HEK293 (cell line): ENCODE measurements at regions not wholly inside any gene's neighbourhood (a gene's known extent, or its start where the extent isn't known, plus 50 kb on each side); places are given as distances from the start of the nearest gene placed in this dataset.

Experiments used
- CTCF ChIA-PET: fragments of 350-600 bp; formaldehyde crosslinking; extraction: SDS; loops from one replicate; lab custom pipeline; 2021; ENCODE audit warnings: antibody characterized with exemption; lab: Yijun Ruan, JAX
- POLR2A ChIA-PET: fragments of 300-600 bp; formaldehyde crosslinking; extraction: SDS; loops from one replicate; lab custom pipeline; 2020; ENCODE audit warnings: antibody characterized with exemption, inconsistent platforms; lab: Yijun Ruan, JAX
- H3K27ac ChIP-seq: fragments of 200-500 bp; sonication (Bioruptor generic); 2 replicates; pipeline ENCODE4 v1.5.1; 2014; ENCODE audit warnings: low read depth, low read length, control low read depth, inconsistent platforms; ENCODE audit errors: extremely low read depth
- H3K36me3 ChIP-seq, 2 experiments: fragments of 200-500 bp in 1 of 2; sonication (Bioruptor generic) in 1 of 2; 1 replicate in 1 of 2; 2 replicates in 1 of 2; pipeline ENCODE4 v1.5.1; 2014 to 2017; ENCODE audit warnings: inconsistent platforms in 2 of 2, low read length in 2 of 2; ENCODE audit not compliant: control insufficient read depth in 2 of 2, insufficient read depth in 1 of 2
- H3K4me1 ChIP-seq: fragments of 200-500 bp; sonication (Bioruptor generic); 2 replicates; pipeline ENCODE4 v1.5.1; 2014; ENCODE audit warnings: mild to moderate bottlenecking, low read length, inconsistent platforms; ENCODE audit not compliant: control insufficient read depth, insufficient read depth
- H3K4me3 ChIP-seq: 2 replicates; pipeline ENCODE4 v1.5.1; 2011; ENCODE audit warnings: low read depth, mild to moderate bottlenecking, control low read depth, low read length, moderate library complexity
- H3K9me3 ChIP-seq: fragments of 200-500 bp; sonication (Bioruptor generic); 2 replicates; pipeline ENCODE4 v1.5.1; 2014; ENCODE audit warnings: low read depth, low read length, inconsistent platforms; ENCODE audit not compliant: control insufficient read depth, insufficient read depth
- HOXA7 ChIP-seq: sonication (generic); formaldehyde crosslinking; IDR thresholded peaks from 2 replicates; pipeline ENCODE4 v1.8.1; 2022; ENCODE audit warnings: missing genetic modification reagents, borderline replicate concordance
- KLF10 ChIP-seq: fragments of 450-650 bp; IDR thresholded peaks from 2 replicates; pipeline ENCODE4 v1.5.1; 2018; ENCODE audit warnings: missing biosample characterization, mild to moderate bottlenecking, missing genetic modification characterization
- KLF8 ChIP-seq: fragments of 450-650 bp; formaldehyde crosslinking; IDR thresholded peaks from 2 replicates; pipeline ENCODE4 v1.5.1; 2016; ENCODE audit warnings: missing biosample characterization, missing genetic modification characterization
- MEIS1 ChIP-seq: sonication (generic); formaldehyde crosslinking; IDR thresholded peaks from 2 replicates; pipeline ENCODE4 v1.8.1; 2022; ENCODE audit warnings: missing genetic modification reagents, mild to moderate bottlenecking, borderline replicate concordance
- OSR2 ChIP-seq: fragments of 450-650 bp; formaldehyde crosslinking; IDR thresholded peaks from 2 replicates; pipeline ENCODE4 v1.5.1; 2016; ENCODE audit warnings: missing biosample characterization, missing genetic modification characterization
- SALL2 ChIP-seq: fragments of 450-650 bp; formaldehyde crosslinking; IDR thresholded peaks from 2 replicates; pipeline ENCODE4 v1.5.0; 2017; ENCODE audit warnings: missing biosample characterization, mild to moderate bottlenecking, missing genetic modification characterization, borderline replicate concordance
- SCRT2 ChIP-seq: fragments of 450-650 bp; formaldehyde crosslinking; IDR thresholded peaks from 2 replicates; pipeline ENCODE4 v1.5.1; 2016; ENCODE audit warnings: missing biosample characterization, missing genetic modification characterization
- ZNF16 ChIP-seq: fragments of 450-650 bp; formaldehyde crosslinking; IDR thresholded peaks from 2 replicates; pipeline ENCODE4 v1.5.1; 2016; ENCODE audit warnings: low read depth, missing biosample characterization, missing genetic modification characterization
- ZNF2 ChIP-seq: fragments of 450-650 bp; formaldehyde crosslinking; IDR thresholded peaks from 2 replicates; pipeline ENCODE4 v1.5.1; 2016; ENCODE audit warnings: missing biosample characterization, missing genetic modification characterization
- ZNF302 ChIP-seq: fragments of 450-650 bp; formaldehyde crosslinking; IDR thresholded peaks from 2 replicates; pipeline ENCODE4 v1.5.1; 2016; ENCODE audit warnings: missing biosample characterization, missing genetic modification characterization, low read depth
- ZNF423 ChIP-seq: fragments of 450-650 bp; formaldehyde crosslinking; IDR thresholded peaks from 2 replicates; pipeline ENCODE4 v1.5.1; 2016; ENCODE audit warnings: missing biosample characterization, missing genetic modification characterization
- ZNF426 ChIP-seq: fragments of 450-650 bp; formaldehyde crosslinking; IDR thresholded peaks from 2 replicates; pipeline ENCODE4 v1.5.1; 2017; ENCODE audit warnings: missing biosample characterization, missing genetic modification characterization, mild to moderate bottlenecking, inconsistent platforms, moderate library complexity
- ZNF501 ChIP-seq: fragments of 450-650 bp; formaldehyde crosslinking; IDR thresholded peaks from 2 replicates; pipeline ENCODE4 v1.5.1; 2016; ENCODE audit warnings: missing biosample characterization, missing genetic modification characterization
- ZNF792 ChIP-seq: fragments of 450-650 bp; formaldehyde crosslinking; IDR thresholded peaks from 2 replicates; pipeline ENCODE4 v1.5.1; 2016; ENCODE audit warnings: missing biosample characterization, missing genetic modification characterization
- TF ChIP-seq, protein P1 (sequence below): fragments of 450-650 bp; formaldehyde crosslinking; IDR thresholded peaks from 2 replicates; pipeline ENCODE4 v1.5.1; 2016; ENCODE audit warnings: missing biosample characterization, missing genetic modification characterization
- TF ChIP-seq, protein P2 (sequence below): fragments of 450-650 bp; formaldehyde crosslinking; IDR thresholded peaks from 2 replicates; pipeline ENCODE4 v1.5.1; 2016; ENCODE audit warnings: missing biosample characterization, missing genetic modification characterization
- TF ChIP-seq, protein P3 (sequence below): fragments of 450-650 bp; formaldehyde crosslinking; IDR thresholded peaks from 2 replicates; pipeline ENCODE4 v1.5.1; 2017; ENCODE audit warnings: missing biosample characterization, missing genetic modification characterization

DNA sequence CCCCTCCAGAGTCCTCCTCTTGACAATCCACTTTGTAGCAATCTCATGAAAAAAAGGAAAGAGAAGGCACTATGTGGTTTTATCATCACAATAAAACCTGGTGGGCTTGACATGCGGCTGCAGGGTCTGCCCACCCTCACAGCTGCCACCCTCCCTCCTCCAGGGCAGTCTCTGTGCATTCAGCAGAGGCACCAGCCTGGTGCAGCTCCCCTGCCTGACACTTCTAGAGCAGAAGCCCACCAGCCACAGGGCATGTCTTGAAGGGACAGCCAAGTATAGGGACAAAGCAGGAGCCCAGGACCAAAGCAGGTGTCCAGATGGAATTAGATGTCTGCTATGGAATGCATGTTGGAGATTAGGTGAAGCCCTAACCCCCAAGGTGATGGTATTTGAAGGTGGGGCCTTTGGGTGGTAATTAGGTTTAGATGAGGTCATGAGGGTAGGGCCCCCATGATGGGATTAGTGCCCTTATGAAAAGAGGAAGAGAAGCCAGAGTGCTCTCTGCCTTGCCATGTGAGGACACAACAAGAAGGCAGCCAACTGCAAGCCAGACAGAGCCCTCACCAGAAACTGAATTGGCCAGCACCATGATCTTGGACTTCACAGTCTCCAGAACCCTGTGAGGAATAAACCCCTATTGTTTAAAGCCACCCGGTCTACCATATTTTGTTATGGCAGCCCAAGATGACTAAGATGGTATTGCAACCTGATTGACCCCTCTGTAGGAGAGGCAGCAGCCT lies 86.9 kb downstream of the MCFD2 start:
- ChIA-PET CTCF (no interaction called here), POLR2A (no interaction called here)
- no peak overlapping the region for H3K27ac ChIP-seq
- no peaks in the 10 kb centered on the region for H3K9me3 ChIP-seq
- no peaks in the 10 kb centered on the region for H3K4me1 ChIP-seq
- no peak overlapping the region for H3K4me3 ChIP-seq
- TF ChIP-seq, protein P1, sequence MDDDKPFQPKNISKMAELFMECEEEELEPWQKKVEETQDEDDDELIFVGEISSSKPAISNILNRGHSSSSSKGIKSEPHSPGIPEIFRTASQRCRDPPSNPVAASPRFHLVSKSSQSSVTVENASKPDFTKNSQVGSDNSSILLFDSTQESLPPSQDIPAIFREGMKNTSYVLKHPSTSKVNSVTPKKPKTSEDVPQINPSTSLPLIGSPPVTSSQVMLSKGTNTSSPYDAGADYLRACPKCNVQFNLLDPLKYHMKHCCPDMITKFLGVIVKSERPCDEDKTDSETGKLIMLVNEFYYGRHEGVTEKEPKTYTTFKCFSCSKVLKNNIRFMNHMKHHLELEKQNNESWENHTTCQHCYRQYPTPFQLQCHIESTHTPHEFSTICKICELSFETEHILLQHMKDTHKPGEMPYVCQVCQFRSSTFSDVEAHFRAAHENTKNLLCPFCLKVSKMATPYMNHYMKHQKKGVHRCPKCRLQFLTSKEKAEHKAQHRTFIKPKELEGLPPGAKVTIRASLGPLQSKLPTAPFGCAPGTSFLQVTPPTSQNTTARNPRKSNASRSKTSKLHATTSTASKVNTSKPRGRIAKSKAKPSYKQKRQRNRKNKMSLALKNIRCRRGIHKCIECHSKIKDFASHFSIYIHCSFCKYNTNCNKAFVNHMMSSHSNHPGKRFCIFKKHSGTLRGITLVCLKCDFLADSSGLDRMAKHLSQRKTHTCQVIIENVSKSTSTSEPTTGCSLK (tag by site-specific recombination): no peak
- TF ChIP-seq MEIS1 (CRISPR knock-in tag) (no peak), ZNF302 (tag by site-specific recombination) (no peak), SCRT2 (no peak), ZNF501 (no peak), KLF10 (tag by site-specific recombination) (no peak)
- TF ChIP-seq, protein P2, sequence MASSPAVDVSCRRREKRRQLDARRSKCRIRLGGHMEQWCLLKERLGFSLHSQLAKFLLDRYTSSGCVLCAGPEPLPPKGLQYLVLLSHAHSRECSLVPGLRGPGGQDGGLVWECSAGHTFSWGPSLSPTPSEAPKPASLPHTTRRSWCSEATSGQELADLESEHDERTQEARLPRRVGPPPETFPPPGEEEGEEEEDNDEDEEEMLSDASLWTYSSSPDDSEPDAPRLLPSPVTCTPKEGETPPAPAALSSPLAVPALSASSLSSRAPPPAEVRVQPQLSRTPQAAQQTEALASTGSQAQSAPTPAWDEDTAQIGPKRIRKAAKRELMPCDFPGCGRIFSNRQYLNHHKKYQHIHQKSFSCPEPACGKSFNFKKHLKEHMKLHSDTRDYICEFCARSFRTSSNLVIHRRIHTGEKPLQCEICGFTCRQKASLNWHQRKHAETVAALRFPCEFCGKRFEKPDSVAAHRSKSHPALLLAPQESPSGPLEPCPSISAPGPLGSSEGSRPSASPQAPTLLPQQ: no peak
- no peaks in the 10 kb centered on the region for H3K36me3 ChIP-seq

DNA sequence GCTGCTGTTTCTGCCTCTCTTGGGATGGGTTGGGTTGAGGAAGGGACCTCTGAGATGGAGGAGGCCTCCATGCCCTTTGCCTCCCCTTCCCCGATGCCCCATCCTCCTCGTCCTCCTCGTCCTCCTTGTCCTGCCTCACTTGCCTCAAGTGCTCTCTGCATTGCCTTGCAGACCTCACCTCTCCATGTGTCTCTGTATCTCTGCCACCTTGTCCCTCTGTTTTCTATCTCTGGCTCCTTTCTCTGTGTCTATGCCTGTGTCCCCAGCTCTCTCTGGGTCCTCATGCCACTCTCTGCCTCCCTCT lies 87.5 kb downstream of the MCFD2 start:
- H3K27ac ChIP-seq: no peak overlapping the region
- TF ChIP-seq ZNF423 (tag by site-specific recombination): no peak
- TF ChIP-seq OSR2 (tag by site-specific recombination): no peak
- TF ChIP-seq ZNF2: no peak
- no peak for TF ChIP-seq ZNF16 (tag by site-specific recombination)
- no peak for TF ChIP-seq KLF8 (tag by site-specific recombination)
- no peak for TF ChIP-seq ZNF426 (tag by site-specific recombination)
- TF ChIP-seq HOXA7 (CRISPR knock-in tag): no peak
- TF ChIP-seq ZNF792: no peak
- no peak for TF ChIP-seq SALL2 (tag by site-specific recombination)
- no peak overlapping the region for H3K4me3 ChIP-seq
- H3K36me3 ChIP-seq: no peaks in the 10 kb centered on the region
- H3K9me3 ChIP-seq: no peaks in the 10 kb centered on the region
- ChIA-PET POLR2A (no interaction called here), CTCF (no interaction called here)
- no peaks in the 10 kb centered on the region for H3K4me1 ChIP-seq

DNA sequence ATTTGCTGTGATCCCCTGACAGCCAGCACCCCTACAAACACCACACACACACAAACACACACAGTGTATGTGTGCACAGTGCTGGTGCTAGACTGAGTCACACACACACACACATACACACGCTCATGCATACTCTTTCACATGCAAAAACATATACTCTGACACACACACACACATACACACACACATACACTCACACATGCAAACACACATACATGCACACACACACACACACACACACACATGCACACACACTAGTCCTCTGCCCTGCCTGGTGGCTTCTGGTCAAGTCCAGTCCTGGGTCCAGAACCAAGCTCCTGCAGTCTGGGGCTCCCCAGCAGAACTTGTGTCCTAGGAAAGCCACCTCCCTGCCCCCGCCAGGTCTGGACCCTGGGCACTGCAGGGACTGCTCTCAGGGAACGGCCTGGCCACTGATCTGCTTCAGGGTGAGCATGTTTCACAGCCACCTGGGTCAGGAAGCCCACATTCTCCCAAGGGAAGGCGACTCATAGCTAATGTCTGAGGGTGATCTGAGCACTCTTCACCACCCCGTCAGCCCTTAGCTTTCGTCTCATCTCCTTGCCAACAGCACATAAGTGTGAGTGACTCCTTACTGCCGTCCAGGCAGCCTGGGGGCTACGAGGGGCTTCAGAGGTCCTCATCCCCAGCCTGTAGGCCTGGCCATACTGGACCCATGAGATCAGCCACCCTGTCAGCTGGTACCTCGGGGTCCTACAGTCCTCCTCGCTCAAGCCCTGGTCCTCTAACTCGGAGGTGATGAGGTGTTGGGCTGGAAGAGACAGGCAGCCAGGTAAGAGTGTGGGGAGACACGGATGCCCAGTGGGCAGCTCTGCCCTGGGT lies 88.1 kb downstream of the MCFD2 start:
- ChIA-PET POLR2A (no interaction called here), CTCF (interaction anchor here (0.6 kb wide), 1 partner anchor 335 kb away, joined by 3 read pairs; no protein-coding TSS in a partner anchor)
- no peak overlapping the region for H3K27ac ChIP-seq
- H3K9me3 ChIP-seq: no peaks in the 10 kb centered on the region
- H3K4me1 ChIP-seq: no peaks in the 10 kb centered on the region
- no peak for TF ChIP-seq MEIS1 (CRISPR knock-in tag)
- TF ChIP-seq, protein P3, sequence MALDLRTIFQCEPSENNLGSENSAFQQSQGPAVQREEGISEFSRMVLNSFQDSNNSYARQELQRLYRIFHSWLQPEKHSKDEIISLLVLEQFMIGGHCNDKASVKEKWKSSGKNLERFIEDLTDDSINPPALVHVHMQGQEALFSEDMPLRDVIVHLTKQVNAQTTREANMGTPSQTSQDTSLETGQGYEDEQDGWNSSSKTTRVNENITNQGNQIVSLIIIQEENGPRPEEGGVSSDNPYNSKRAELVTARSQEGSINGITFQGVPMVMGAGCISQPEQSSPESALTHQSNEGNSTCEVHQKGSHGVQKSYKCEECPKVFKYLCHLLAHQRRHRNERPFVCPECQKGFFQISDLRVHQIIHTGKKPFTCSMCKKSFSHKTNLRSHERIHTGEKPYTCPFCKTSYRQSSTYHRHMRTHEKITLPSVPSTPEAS (tag by site-specific recombination): peak; percentile 88
- H3K4me3 ChIP-seq: no peak overlapping the region
- no peaks in the 10 kb centered on the region for H3K36me3 ChIP-seq
